ENCODE measurements at regions not wholly inside any gene's neighbourhood (a gene's known extent, or its start where the extent isn't known, plus 50 kb on each side); places are given as distances from the start of the nearest gene placed in this dataset.

GRCh38 chr11:96854425-96854824, 464.6 kb downstream of the JRKL start:
- no peak for TF ChIP-seq CTCF (IDR thresholded peaks at IDR 0.05; ENCODE audit: low read depth, low read length, poor library complexity, severe bottlenecking)
- no peak for TF ChIP-seq EZH2phosphoT487 (IDR thresholded peaks at IDR 0.05; ENCODE audit: borderline replicate concordance, low read length)
